K562 (cell line): ENCODE measurements at regions not wholly inside any gene's neighbourhood (a gene's known extent, or its start where the extent isn't known, plus 50 kb on each side); places are given as distances from the start of the nearest gene placed in this dataset.

ENCODE experiments used
- ATAC-seq: fragments of 200-7000 bp; cut with Tn5 transposase; 3 replicates; pipeline ENCODE4 v1.9.1; 2020; ENCODE audit warnings: moderate library complexity
- BruUV-seq: library from RNA; stranded (reverse); fragments of 400-500 nt; replicated peaks from 2 replicates; lab custom pipeline; 2021; lab: Mats Ljungman, UMichigan
- CTCF ChIA-PET: fragments of 300-600 bp; formaldehyde crosslinking; extraction: SDS; loops from one replicate; lab custom pipeline; 2021; ENCODE audit warnings: low intra/inter-chr PET ratio; lab: Yijun Ruan, JAX
- POLR2A ChIA-PET: fragments of 300-600, 350-650 bp; sonication (Branson Sonifier 250); formaldehyde crosslinking; extraction: SDS; loops from one replicate; lab custom pipeline; 2021; ENCODE audit warnings: antibody characterized with exemption, inconsistent platforms; lab: Yijun Ruan, JAX
- DNase-seq, 4 experiments: peaks; one replicate each; pipeline versions ENCODE4 v3.0.0 to v3.0.0-alpha.2; 2011 to 2018; ENCODE audit warnings: low spot score in 3 of 4, mixed read lengths in 3 of 4; ENCODE audit errors: extremely low read depth in 1 of 4
- FAIRE-seq: peaks from 2 replicates; lab custom pipeline; 2011; peaks lifted over from hg19 to GRCh38; lab: Jason Lieb, UNC
- H2AFZ ChIP-seq: 2 replicates; pipeline ENCODE4 v1.6.0; 2011; ENCODE audit warnings: low read depth, low read length, control low read depth, inconsistent platforms
- H3K27ac ChIP-seq: fragments of 200-600 bp; 3 replicates; pipeline ENCODE4 v1.8.0; 2011; ENCODE audit warnings: low read depth, mild to moderate bottlenecking, control low read depth, inconsistent platforms, low read length, moderate library complexity, mixed read lengths; ENCODE audit errors: extremely low read depth
- H3K27me3 ChIP-seq, 2 experiments: fragments of 300-600 bp in 1 of 2; 2 replicates in 1 of 2; 3 replicates in 1 of 2; pipeline versions ENCODE4 v1.6.0 to v1.8.0; 2011; ENCODE audit warnings: inconsistent platforms in 2 of 2, low read length in 2 of 2, mild to moderate bottlenecking in 1 of 2, mixed read lengths in 1 of 2, moderate library complexity in 1 of 2; ENCODE audit not compliant: control insufficient read depth in 2 of 2, insufficient read depth in 2 of 2
- H3K36me3 ChIP-seq: fragments of 300-600 bp; 3 replicates; pipeline ENCODE4 v1.8.0; 2011; ENCODE audit warnings: mild to moderate bottlenecking, low read length, inconsistent platforms; ENCODE audit not compliant: control insufficient read depth, insufficient read depth
- H3K4me1 ChIP-seq, 2 experiments: fragments of 200-600 bp in 1 of 2; replicated peaks in 1 of 2; 2 replicates in 1 of 2; 3 replicates in 1 of 2; pipeline versions ENCODE4 v1.5.1 to v1.8.0; 2011; ENCODE audit warnings: inconsistent platforms in 2 of 2, low read length in 2 of 2, mild to moderate bottlenecking in 1 of 2, mixed read lengths in 1 of 2, moderate library complexity in 1 of 2; ENCODE audit not compliant: control insufficient read depth in 2 of 2, insufficient read depth in 2 of 2
- H3K4me2 ChIP-seq: 2 replicates; pipeline ENCODE4 v1.6.1; 2011; ENCODE audit warnings: low read length, control low read depth, inconsistent platforms, mixed read lengths; ENCODE audit not compliant: insufficient read depth
- H3K4me3 ChIP-seq: fragments of 200-600 bp; sonication (generic), shearing (Covaris generic); 2 replicates; pipeline ENCODE4 v1.5.1; 2016; ENCODE audit warnings: control low read depth, inconsistent platforms
- H3K79me2 ChIP-seq: fragments of 200-600 bp; 3 replicates; pipeline ENCODE4 v1.8.0; 2011; ENCODE audit warnings: low read length, inconsistent platforms; ENCODE audit not compliant: control insufficient read depth, insufficient read depth
- H3K9ac ChIP-seq, 2 experiments: 2 replicates each; pipeline versions ENCODE4 v1.6.0 to v1.6.1; 2011; ENCODE audit warnings: low read depth in 2 of 2, low read length in 2 of 2, control low read depth in 1 of 2, inconsistent platforms in 1 of 2, mild to moderate bottlenecking in 1 of 2, mixed read lengths in 1 of 2; ENCODE audit not compliant: insufficient read depth in 1 of 2
- H3K9me1 ChIP-seq: one replicate; pipeline ENCODE4 v1.6.0; 2011; ENCODE audit warnings: inconsistent platforms, mild to moderate bottlenecking, low read length, moderate library complexity; ENCODE audit not compliant: control insufficient read depth, insufficient read depth
- H3K9me3 ChIP-seq: replicated peaks from 2 replicates; pipeline ENCODE4 v1.5.1; 2011; ENCODE audit warnings: low read depth, low read length, inconsistent platforms; ENCODE audit not compliant: control insufficient read depth, insufficient read depth
- H4K20me1 ChIP-seq: replicated peaks from 2 replicates; pipeline ENCODE4 v1.6.1; 2011; ENCODE audit warnings: low read length, inconsistent platforms, mixed read lengths; ENCODE audit not compliant: control insufficient read depth, insufficient read depth
- ASH1L ChIP-seq: fragments of 450-650 bp; IDR thresholded peaks from 2 replicates; pipeline ENCODE4 v1.6.1; 2018; ENCODE audit warnings: borderline replicate concordance, mild to moderate bottlenecking, low read depth; ENCODE audit not compliant: partially characterized antibody
- CHD1 ChIP-seq: fragments of 200-600 bp; sonication (generic); IDR thresholded peaks from one replicate; pipeline ENCODE4 v1.6.1; 2012; ENCODE audit warnings: mild to moderate bottlenecking, moderate library complexity, low read length, inconsistent platforms
- NR3C1 ChIP-seq: sonication (generic); formaldehyde crosslinking; IDR thresholded peaks from 2 replicates; pipeline ENCODE4 v1.8.1; 2022; ENCODE audit warnings: missing genetic modification reagents
- PPARD ChIP-seq: fragments of 250-450 bp; sonication (Bioruptor Pico); IDR thresholded peaks from 2 replicates; pipeline ENCODE4 v1.8.0; 2022; ENCODE audit warnings: inconsistent platforms, mild to moderate bottlenecking, moderate library complexity
- SMARCC2 ChIP-seq: fragments of 450-650 bp; IDR thresholded peaks from 2 replicates; pipeline ENCODE4 v1.6.1; 2017; ENCODE audit warnings: antibody characterized with exemption, moderate library complexity, mild to moderate bottlenecking, low read depth
- ZNF551 ChIP-seq: fragments of 250-450 bp; sonication (Bioruptor Pico); IDR thresholded peaks from 2 replicates; pipeline ENCODE4 v1.5.0; 2021; ENCODE audit warnings: mild to moderate bottlenecking, moderate library complexity
- WGBS: fragments of 100-300 bp; shearing (Covaris generic); methylation state at CpG from one replicate; pipeline ENCODE4 v1.1.6; 2016; ENCODE audit warnings: low coverage, mixed read lengths; ENCODE audit not compliant: insufficient coverage; ENCODE audit errors: missing lambda C conversion rate; 5-methylcytosine and 5-hydroxymethylcytosine counted together
- in situ Hi-C: fragments of 300-500 bp; cut with MboI; formaldehyde crosslinking; loops from 4 replicates; pipeline ENCODE4 v1.15.0; 2018; ENCODE audit warnings: inconsistent platforms, mixed read lengths
- intact Hi-C: fragments of 100-400 bp; cut with micrococcal nuclease; formaldehyde crosslinking; loops from 2 replicates; pipeline ENCODE4 v1.14.2; 2022
- TF ChIP-seq, protein P1 (sequence below), 2 experiments: fragments of 450-650 bp; IDR thresholded peaks; 2 replicates each; pipeline ENCODE4 v1.6.1; 2018; ENCODE audit warnings: mild to moderate bottlenecking in 2 of 2, low read depth in 1 of 2; ENCODE audit not compliant: partially characterized antibody in 2 of 2
- TF ChIP-seq, protein P2 (sequence below): IDR thresholded peaks from 2 replicates; pipeline ENCODE4 v1.6.1; 2016; ENCODE audit warnings: missing genetic modification characterization, missing compliant biosample characterization

DNA sequence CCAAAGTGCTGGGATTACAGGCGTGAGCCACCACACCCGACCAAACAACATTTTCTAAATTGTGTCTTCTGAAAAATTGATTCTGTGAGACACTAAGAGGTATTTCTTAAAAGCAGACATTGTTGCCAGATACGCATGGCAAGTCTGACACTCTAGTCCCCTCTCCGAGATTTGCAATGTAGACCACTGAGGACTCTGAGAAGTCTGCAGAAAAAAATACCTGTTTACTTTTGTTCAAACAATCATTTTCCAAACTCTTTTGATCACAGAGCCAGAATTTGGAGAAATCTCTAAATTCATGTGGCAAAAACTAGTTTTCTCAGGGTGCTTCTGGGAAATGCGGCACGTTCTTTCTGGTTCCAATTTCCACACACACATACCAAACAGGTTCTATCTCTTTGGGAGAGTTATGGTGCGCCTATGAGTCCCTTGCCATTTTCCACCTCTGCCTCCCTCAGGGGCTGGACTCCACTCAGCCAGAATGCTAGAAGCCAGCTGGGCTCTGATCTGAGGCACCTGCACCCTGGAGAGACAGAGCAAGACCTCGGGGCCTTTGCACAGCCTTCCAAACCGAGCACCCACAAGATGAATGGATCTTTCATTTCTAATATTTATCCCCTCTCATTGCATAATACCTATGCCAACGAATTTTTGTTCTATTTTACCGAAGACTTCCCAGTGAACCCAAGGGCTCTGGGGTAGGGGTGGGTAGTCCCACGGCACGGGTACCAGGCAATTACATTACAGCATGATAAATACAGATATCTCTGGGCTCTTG is 152.7 kb downstream of the MYCN start:
- no TSS peak for BruUV-seq
- H3K9me1 ChIP-seq: no peaks in the 10 kb centered on the region
- POLR2A ChIA-PET: interaction anchor here (0.7 kb wide), 1 partner anchor 131 kb away, joined by 3 read pairs; no protein-coding TSS in a partner anchor
- H3K4me3 ChIP-seq: no peak overlapping the region
- DNase-seq (no peak), ATAC-seq (no peak)
- 1% methylated on average over 13 of the region's 13 CpGs for WGBS
- intact Hi-C loops: no loop called here
- no peaks in the 10 kb centered on the region for H3K79me2 ChIP-seq
- H3K27me3 ChIP-seq: peaks cover 0 to 6% of the 10 kb centered on the region in 2 experiments; a peak in 2 of 5 replicates
- H3K9me3 ChIP-seq: no peaks in the 10 kb centered on the region
- no peak overlapping the region for H3K4me2 ChIP-seq
- in situ Hi-C loops: no loop called here
- H3K36me3 ChIP-seq: no peaks in the 10 kb centered on the region
- CTCF ChIA-PET: no interaction called here
- H4K20me1 ChIP-seq: no peaks in the 10 kb centered on the region; the same call in 1 of the 2 replicates
- no peak overlapping the region for H3K27ac ChIP-seq
- H3K9ac ChIP-seq: no peak overlapping the region
- no peak overlapping the region for H2AFZ ChIP-seq
- TF ChIP-seq CHD1: no peak
- no peak for TF ChIP-seq ASH1L
- TF ChIP-seq, protein P1, sequence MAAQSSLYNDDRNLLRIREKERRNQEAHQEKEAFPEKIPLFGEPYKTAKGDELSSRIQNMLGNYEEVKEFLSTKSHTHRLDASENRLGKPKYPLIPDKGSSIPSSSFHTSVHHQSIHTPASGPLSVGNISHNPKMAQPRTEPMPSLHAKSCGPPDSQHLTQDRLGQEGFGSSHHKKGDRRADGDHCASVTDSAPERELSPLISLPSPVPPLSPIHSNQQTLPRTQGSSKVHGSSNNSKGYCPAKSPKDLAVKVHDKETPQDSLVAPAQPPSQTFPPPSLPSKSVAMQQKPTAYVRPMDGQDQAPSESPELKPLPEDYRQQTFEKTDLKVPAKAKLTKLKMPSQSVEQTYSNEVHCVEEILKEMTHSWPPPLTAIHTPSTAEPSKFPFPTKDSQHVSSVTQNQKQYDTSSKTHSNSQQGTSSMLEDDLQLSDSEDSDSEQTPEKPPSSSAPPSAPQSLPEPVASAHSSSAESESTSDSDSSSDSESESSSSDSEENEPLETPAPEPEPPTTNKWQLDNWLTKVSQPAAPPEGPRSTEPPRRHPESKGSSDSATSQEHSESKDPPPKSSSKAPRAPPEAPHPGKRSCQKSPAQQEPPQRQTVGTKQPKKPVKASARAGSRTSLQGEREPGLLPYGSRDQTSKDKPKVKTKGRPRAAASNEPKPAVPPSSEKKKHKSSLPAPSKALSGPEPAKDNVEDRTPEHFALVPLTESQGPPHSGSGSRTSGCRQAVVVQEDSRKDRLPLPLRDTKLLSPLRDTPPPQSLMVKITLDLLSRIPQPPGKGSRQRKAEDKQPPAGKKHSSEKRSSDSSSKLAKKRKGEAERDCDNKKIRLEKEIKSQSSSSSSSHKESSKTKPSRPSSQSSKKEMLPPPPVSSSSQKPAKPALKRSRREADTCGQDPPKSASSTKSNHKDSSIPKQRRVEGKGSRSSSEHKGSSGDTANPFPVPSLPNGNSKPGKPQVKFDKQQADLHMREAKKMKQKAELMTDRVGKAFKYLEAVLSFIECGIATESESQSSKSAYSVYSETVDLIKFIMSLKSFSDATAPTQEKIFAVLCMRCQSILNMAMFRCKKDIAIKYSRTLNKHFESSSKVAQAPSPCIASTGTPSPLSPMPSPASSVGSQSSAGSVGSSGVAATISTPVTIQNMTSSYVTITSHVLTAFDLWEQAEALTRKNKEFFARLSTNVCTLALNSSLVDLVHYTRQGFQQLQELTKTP (IDR thresholded peaks at IDR 0.05; ENCODE audit: low read depth in 1 of 2, partially characterized antibody in 2 of 2): no peak
- no peak for TF ChIP-seq PPARD (CRISPR knock-in tag)
- TF ChIP-seq SMARCC2: no peak
- TF ChIP-seq, protein P2, sequence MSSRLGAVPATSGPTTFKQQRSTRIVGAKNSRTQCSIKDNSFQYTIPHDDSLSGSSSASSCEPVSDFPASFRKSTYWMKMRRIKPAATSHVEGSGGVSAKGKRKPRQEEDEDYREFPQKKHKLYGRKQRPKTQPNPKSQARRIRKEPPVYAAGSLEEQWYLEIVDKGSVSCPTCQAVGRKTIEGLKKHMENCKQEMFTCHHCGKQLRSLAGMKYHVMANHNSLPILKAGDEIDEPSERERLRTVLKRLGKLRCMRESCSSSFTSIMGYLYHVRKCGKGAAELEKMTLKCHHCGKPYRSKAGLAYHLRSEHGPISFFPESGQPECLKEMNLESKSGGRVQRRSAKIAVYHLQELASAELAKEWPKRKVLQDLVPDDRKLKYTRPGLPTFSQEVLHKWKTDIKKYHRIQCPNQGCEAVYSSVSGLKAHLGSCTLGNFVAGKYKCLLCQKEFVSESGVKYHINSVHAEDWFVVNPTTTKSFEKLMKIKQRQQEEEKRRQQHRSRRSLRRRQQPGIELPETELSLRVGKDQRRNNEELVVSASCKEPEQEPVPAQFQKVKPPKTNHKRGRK (tag): no peak
- TF ChIP-seq NR3C1: no peak
- TF ChIP-seq ZNF551 (CRISPR knock-in tag): no peak
- TF ChIP-seq, all 486 proteins: peak for 0
- H3K4me1 ChIP-seq: 0 out of 5 replicates have a peak, but pooled peaks cover 0 to 3% of the 10 kb centered on the region in 2 experiments
- FAIRE-seq: no peak
